ENCODE measurements at regions not wholly inside any gene's neighbourhood (a gene's known extent, or its start where the extent isn't known, plus 50 kb on each side); places are given as distances from the start of the nearest gene placed in this dataset.

DNA sequence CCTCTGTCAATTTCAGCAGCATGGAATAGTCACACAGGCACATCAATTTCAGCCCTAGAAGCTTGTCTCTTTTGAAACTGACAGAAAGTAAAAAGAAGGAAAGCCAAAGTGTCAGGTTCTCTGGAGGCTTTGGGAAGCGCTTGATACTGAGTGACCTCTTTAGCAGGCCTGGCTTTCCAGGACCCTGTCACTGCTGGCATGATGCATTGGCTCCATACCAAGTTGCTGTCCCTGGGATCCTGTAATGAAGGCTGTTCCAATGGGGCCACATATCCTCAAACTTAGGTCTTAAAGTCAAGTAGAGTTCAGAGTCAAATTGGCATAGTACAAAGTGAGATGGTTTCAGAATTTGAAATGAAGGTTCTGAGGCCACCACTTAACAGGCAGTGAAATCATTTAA, 640.9 kb downstream of the SQOR start:
- ATAC-seq (no peak), DNase-seq (no peak)
- no peak overlapping the region for H3K4me3 Mint-ChIP-seq
- no peaks in the 10 kb centered on the region for H3K9me3 Mint-ChIP-seq
- H3K27ac Mint-ChIP-seq: no peak overlapping the region
- no peaks in the 10 kb centered on the region for H3K27me3 Mint-ChIP-seq
- H3K36me3 Mint-ChIP-seq (ENCODE audit: low read depth): no peaks in the 10 kb centered on the region
- no peaks in the 10 kb centered on the region for H3K4me1 Mint-ChIP-seq

GRCh38 chr15:46277451-46277850, 642.6 kb downstream of the SQOR start:
- no peak for ATAC-seq
- Mint-ChIP-seq H3K27ac (no peak overlapping the region), H3K27me3 (no peaks in the 10 kb centered on the region), H3K36me3 (ENCODE audit: low read depth) (no peaks in the 10 kb centered on the region), H3K4me1 (no peaks in the 10 kb centered on the region), H3K9me3 (no peaks in the 10 kb centered on the region), H3K4me3 (no peak overlapping the region)
- no peak for DNase-seq

GRCh38 chr15:46278062-46278461, 643.2 kb downstream of the SQOR start:
- no peak for ATAC-seq
- H3K4me1 Mint-ChIP-seq: no peaks in the 10 kb centered on the region

DNA sequence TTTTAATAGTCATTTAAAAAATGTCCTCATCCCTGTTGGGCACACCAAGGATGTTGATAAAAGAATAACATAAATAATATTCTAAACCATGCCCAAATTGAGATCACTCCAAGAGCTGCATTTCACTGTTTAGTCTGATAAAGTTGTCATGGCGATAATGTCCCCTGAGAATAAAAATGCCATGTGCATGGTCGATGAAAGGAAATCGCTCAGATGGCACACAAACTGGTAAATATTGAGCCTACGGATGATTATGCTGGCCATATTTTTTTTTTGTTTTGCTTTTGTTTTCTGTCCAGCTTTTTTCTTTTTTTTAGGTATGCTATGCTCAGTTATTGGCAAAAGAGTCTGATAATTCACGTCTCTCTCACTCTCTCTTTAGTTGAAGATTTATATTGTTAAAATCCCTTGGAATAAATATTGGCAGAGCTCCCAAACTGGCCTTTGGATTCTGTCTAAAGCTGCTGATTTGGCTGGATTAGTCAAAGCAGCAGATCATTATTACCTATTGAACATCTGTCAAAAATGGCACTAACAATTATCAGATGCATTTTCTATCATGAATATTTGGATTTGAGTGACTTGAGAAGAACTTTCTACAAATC, 643.8 kb downstream of the SQOR start:
- DNase-seq (no peak), ATAC-seq (no peak)
- no peak overlapping the region for H3K4me3 Mint-ChIP-seq
- no peaks in the 10 kb centered on the region for H3K27me3 Mint-ChIP-seq
- H3K4me1 Mint-ChIP-seq: no peaks in the 10 kb centered on the region
- H3K9me3 Mint-ChIP-seq: no peaks in the 10 kb centered on the region
- no peak overlapping the region for H3K27ac Mint-ChIP-seq
- no peaks in the 10 kb centered on the region for H3K36me3 Mint-ChIP-seq (ENCODE audit: low read depth)

More at GRCh38 chr15:46278062-46278461, 643.2 kb downstream of the SQOR start:
- Mint-ChIP-seq H3K4me3 (no peak overlapping the region), H3K27me3 (no peaks in the 10 kb centered on the region), H3K9me3 (no peaks in the 10 kb centered on the region), H3K27ac (no peak overlapping the region), H3K36me3 (ENCODE audit: low read depth) (no peaks in the 10 kb centered on the region)
- no peak for DNase-seq

GRCh38 chr15:46280762-46281542, 646.1 kb downstream of the SQOR start:
- DNase-seq: no peak
- peaks cover 6% of the 10 kb centered on the region for H3K9me3 Mint-ChIP-seq
- no peak for ATAC-seq
- no peaks in the 10 kb centered on the region for H3K27me3 Mint-ChIP-seq
- H3K4me1 Mint-ChIP-seq: no peaks in the 10 kb centered on the region
- no peak overlapping the region for H3K4me3 Mint-ChIP-seq
- H3K27ac Mint-ChIP-seq: no peak overlapping the region
- no peaks in the 10 kb centered on the region for H3K36me3 Mint-ChIP-seq (ENCODE audit: low read depth)

- Mint-ChIP-seq H3K4me1 (no peaks in the 10 kb centered on the region), H3K27ac (no peak overlapping the region), H3K4me3 (no peak overlapping the region), H3K9me3 (no peaks in the 10 kb centered on the region), H3K27me3 (no peaks in the 10 kb centered on the region), H3K36me3 (ENCODE audit: low read depth) (no peaks in the 10 kb centered on the region)
- no peak for DNase-seq
- ATAC-seq: no peak
Observed at GRCh38 chr15:46293550-46293949, 658.7 kb downstream of the SQOR start.

GRCh38 chr15:46296002-46296401, 661.2 kb downstream of the SQOR start:
- no peak overlapping the region for H3K4me3 Mint-ChIP-seq
- H3K27ac Mint-ChIP-seq: no peak overlapping the region
- H3K27me3 Mint-ChIP-seq: no peaks in the 10 kb centered on the region
- ATAC-seq: no peak
- no peaks in the 10 kb centered on the region for H3K4me1 Mint-ChIP-seq
- DNase-seq: no peak
- no peaks in the 10 kb centered on the region for H3K9me3 Mint-ChIP-seq
- H3K36me3 Mint-ChIP-seq (ENCODE audit: low read depth): no peaks in the 10 kb centered on the region

- no peaks in the 10 kb centered on the region for H3K27me3 Mint-ChIP-seq
- no peak for DNase-seq
- H3K36me3 Mint-ChIP-seq (ENCODE audit: low read depth): no peaks in the 10 kb centered on the region
- no peak overlapping the region for H3K27ac Mint-ChIP-seq
- ATAC-seq: no peak
- no peaks in the 10 kb centered on the region for H3K9me3 Mint-ChIP-seq
- H3K4me3 Mint-ChIP-seq: no peak overlapping the region
- no peaks in the 10 kb centered on the region for H3K4me1 Mint-ChIP-seq
Observed at GRCh38 chr15:46296797-46297196, 662.0 kb downstream of the SQOR start.

GRCh38 chr15:46297766-46298165, 662.9 kb downstream of the SQOR start:
- Mint-ChIP-seq H3K36me3 (ENCODE audit: low read depth) (no peaks in the 10 kb centered on the region), H3K9me3 (no peaks in the 10 kb centered on the region), H3K27me3 (no peaks in the 10 kb centered on the region), H3K27ac (no peak overlapping the region), H3K4me1 (no peaks in the 10 kb centered on the region), H3K4me3 (no peak overlapping the region)
- DNase-seq (no peak), ATAC-seq (no peak)

DNA sequence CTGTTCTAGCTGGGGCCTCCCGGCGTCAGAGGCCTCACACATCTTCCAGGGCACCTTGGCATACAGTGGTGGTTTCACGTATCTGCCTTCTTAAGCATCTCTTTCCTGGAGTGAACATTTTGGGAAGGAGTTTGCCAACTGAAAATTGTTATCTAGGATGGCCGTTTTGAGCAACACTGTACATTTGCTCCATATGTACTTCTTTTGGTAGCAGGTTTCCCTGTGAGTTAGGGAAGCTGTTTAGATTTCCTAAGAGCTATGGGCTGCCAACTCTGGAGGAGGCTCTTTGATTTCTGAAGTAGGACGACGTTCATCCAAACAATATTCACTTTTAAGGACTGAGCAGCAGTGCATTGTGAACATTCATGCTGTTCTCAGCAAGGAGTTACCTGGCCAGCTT, 665.9 kb downstream of the SQOR start:
- DNase-seq: no peak
- H3K4me1 Mint-ChIP-seq: no peaks in the 10 kb centered on the region
- ATAC-seq: no peak
- no peaks in the 10 kb centered on the region for H3K27me3 Mint-ChIP-seq
- H3K9me3 Mint-ChIP-seq: no peaks in the 10 kb centered on the region
- no peak overlapping the region for H3K4me3 Mint-ChIP-seq
- H3K27ac Mint-ChIP-seq: no peak overlapping the region
- no peaks in the 10 kb centered on the region for H3K36me3 Mint-ChIP-seq (ENCODE audit: low read depth)

GRCh38 chr15:46301291-46301690, 666.5 kb downstream of the SQOR start:
- Mint-ChIP-seq H3K4me1 (no peaks in the 10 kb centered on the region), H3K36me3 (ENCODE audit: low read depth) (no peaks in the 10 kb centered on the region), H3K27me3 (no peaks in the 10 kb centered on the region), H3K9me3 (no peaks in the 10 kb centered on the region), H3K27ac (no peak overlapping the region), H3K4me3 (no peak overlapping the region)
- DNase-seq: no peak
- no peak for ATAC-seq

GRCh38 chr15:46301826-46302225, 667.0 kb downstream of the SQOR start:
- Mint-ChIP-seq H3K27me3 (no peaks in the 10 kb centered on the region), H3K4me1 (no peaks in the 10 kb centered on the region), H3K36me3 (ENCODE audit: low read depth) (no peaks in the 10 kb centered on the region), H3K9me3 (no peaks in the 10 kb centered on the region), H3K27ac (no peak overlapping the region), H3K4me3 (no peak overlapping the region)
- ATAC-seq (no peak), DNase-seq (no peak)

DNA sequence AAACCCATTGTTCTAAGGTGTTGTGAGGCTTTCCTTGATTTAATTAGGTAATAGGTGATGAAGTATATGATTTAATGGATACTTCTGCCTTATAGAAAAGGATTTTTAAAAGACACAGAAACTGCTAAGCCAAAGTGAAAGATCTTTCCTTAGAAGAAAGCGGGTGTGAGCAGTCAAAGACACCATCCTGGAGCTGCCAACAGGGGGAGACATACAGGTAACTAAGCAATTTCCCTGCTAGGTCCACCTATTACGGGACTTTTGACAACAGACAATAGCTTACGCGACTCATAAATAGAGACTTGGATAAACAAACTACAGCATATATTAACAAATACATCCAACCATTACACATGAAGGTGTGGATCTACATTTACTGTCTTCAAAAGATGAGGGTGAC, 669.5 kb downstream of the SQOR start:
- H3K9me3 Mint-ChIP-seq: no peaks in the 10 kb centered on the region
- H3K27ac Mint-ChIP-seq: no peak overlapping the region
- no peak overlapping the region for H3K4me3 Mint-ChIP-seq
- DNase-seq (no peak), ATAC-seq (no peak)
- H3K27me3 Mint-ChIP-seq: no peaks in the 10 kb centered on the region
- H3K36me3 Mint-ChIP-seq (ENCODE audit: low read depth): no peaks in the 10 kb centered on the region
- H3K4me1 Mint-ChIP-seq: no peaks in the 10 kb centered on the region

DNA sequence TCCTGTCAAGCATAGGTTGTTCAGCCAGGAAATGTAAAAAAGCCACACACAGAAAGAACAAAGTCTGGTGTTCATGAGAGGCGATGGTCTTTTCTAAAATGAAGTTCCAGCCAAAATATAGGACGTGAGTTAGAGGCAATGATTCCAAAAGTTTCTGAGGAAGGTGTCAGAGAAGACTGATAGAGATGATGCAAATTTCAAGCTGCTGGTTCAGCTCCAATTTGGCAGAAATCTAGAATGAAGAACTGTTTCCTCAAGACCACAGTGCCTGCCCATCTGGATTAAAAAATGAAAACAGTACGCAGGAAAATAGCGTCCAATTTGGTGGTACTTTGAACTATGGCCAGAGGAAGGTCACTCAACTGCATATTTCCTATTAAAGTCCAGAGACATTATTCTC, 672.9 kb downstream of the SQOR start:
- DNase-seq (no peak), ATAC-seq (no peak)
- Mint-ChIP-seq H3K27me3 (no peaks in the 10 kb centered on the region), H3K9me3 (no peaks in the 10 kb centered on the region), H3K36me3 (ENCODE audit: low read depth) (no peaks in the 10 kb centered on the region), H3K4me1 (no peaks in the 10 kb centered on the region), H3K4me3 (no peak overlapping the region), H3K27ac (no peak overlapping the region)

- no peak for ATAC-seq
- Mint-ChIP-seq H3K4me3 (no peak overlapping the region), H3K4me1 (no peaks in the 10 kb centered on the region), H3K36me3 (ENCODE audit: low read depth) (no peaks in the 10 kb centered on the region), H3K27me3 (no peaks in the 10 kb centered on the region), H3K27ac (no peak overlapping the region), H3K9me3 (no peaks in the 10 kb centered on the region)
- DNase-seq: no peak
Observed at GRCh38 chr15:46309914-46310313, 675.1 kb downstream of the SQOR start.

Measured in activated naive CD8-positive, alpha-beta T cell treated with anti-CD3 and anti-CD28 coated beads, Interleukin-2, amount 50 U/mL, for 24 hours (primary cell).